Lower leg skin (tissue), 4 donors: ENCODE measurements at regions not wholly inside any gene's neighbourhood (a gene's known extent, or its start where the extent isn't known, plus 50 kb on each side); places are given as distances from the start of the nearest gene placed in this dataset.
"Not testable (repeated sequence)": the region's sequence is repeated elsewhere in the genome, so short reads cannot be mapped to it uniquely, and the experiment has no call there.

Experiments used
- DNase-seq, 2 donors: peaks; one replicate each; pipeline ENCODE4 v3.0.0-alpha.2; 2019; ENCODE audit warnings: low spot score in 2 of 2
- H3K4me3 ChIP-seq: fragments of 200-600 bp; sonication (generic); 2 replicates; pipeline ENCODE4 v1.5.1; 2017; ENCODE audit warnings: mild to moderate bottlenecking, low read depth; ENCODE audit not compliant: poor library complexity, severe bottlenecking
- POLR2A ChIP-seq, 2 donors: fragments of 450-650 bp; IDR thresholded peaks; one replicate each; pipeline ENCODE4 v1.6.1; 2016 to 2017; ENCODE audit warnings: antibody characterized with exemption in 2 of 2, mild to moderate bottlenecking in 1 of 2, moderate library complexity in 1 of 2
- WGBS, 2 donors: methylation state at CpG; one replicate each; pipeline ENCODE4 v1.1.5; 2018; 5-methylcytosine and 5-hydroxymethylcytosine counted together
- intact Hi-C: fragments of 100-400 bp; cut with DNase I; formaldehyde crosslinking; loops from one replicate; pipeline ENCODE4 v1.15.0; 2023; ENCODE audit warnings: low total_unique reads
- TF ChIP-seq, protein P1 (sequence below), 3 donors: fragments of 450-650 bp; IDR thresholded peaks; one replicate each; pipeline ENCODE4 v1.5.1; 2016; ENCODE audit warnings: antibody characterized with exemption in 3 of 3, mild to moderate bottlenecking in 3 of 3, moderate library complexity in 2 of 3

DNA sequence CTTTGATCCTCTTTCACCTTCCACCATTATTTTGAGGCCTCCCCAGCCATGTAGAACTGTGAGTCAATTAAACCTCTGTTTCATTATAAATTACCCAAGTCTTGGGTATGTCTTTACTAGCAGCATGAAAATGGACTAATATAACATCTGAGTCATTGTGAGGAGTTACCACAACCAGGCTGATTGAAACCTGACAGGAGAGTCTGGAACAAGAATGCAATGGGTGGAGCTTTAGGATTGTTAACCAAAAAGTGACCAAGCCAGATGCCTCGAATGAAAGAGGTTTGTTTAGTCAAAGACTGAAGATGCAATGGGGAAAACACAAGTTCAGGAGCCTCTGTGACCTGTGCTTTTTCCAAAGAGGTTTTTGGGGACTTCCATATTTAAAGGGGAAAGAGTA is 659.0 kb downstream of the SLITRK6 start:
- no peak overlapping the region for H3K4me3 ChIP-seq
- intact Hi-C loops, result no loop called here
- no peak for DNase-seq
- WGBS, 2 donors, result 25 to 34% methylated on average over 1 of the region's 1 CpG
- TF ChIP-seq, protein P1, sequence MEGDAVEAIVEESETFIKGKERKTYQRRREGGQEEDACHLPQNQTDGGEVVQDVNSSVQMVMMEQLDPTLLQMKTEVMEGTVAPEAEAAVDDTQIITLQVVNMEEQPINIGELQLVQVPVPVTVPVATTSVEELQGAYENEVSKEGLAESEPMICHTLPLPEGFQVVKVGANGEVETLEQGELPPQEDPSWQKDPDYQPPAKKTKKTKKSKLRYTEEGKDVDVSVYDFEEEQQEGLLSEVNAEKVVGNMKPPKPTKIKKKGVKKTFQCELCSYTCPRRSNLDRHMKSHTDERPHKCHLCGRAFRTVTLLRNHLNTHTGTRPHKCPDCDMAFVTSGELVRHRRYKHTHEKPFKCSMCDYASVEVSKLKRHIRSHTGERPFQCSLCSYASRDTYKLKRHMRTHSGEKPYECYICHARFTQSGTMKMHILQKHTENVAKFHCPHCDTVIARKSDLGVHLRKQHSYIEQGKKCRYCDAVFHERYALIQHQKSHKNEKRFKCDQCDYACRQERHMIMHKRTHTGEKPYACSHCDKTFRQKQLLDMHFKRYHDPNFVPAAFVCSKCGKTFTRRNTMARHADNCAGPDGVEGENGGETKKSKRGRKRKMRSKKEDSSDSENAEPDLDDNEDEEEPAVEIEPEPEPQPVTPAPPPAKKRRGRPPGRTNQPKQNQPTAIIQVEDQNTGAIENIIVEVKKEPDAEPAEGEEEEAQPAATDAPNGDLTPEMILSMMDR (IDR thresholded peaks at IDR 0.05), result no peak
- TF ChIP-seq POLR2A (IDR thresholded peaks at IDR 0.05), result no peak

DNA sequence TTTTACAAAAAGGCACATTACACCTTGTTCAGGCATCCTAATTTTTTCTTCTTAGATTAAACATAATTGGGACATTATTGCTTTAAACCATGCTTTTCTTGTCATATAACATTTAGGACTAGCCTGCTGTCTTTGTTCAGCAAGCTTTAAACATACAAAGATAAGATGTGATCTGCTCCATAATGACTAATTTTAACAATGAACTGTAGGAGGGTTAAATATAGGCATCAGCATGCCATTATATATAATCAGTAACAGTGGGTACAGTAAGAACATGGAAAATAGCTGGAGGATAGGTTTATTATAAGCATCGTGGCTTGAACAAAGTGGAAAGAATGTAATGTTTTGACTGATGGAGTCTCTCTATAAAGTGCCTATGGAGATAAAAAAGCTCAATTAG is 661.7 kb downstream of the SLITRK6 start:
- intact Hi-C loops, result no loop called here
- no peak for TF ChIP-seq POLR2A (IDR thresholded peaks at IDR 0.05)
- TF ChIP-seq, protein P1 (IDR thresholded peaks at IDR 0.05), result no peak
- DNase-seq, result no peak
- 23 to 35% methylated on average over 1 of the region's 1 CpG for WGBS, 2 donors
- H3K4me3 ChIP-seq, result no peak overlapping the region

DNA sequence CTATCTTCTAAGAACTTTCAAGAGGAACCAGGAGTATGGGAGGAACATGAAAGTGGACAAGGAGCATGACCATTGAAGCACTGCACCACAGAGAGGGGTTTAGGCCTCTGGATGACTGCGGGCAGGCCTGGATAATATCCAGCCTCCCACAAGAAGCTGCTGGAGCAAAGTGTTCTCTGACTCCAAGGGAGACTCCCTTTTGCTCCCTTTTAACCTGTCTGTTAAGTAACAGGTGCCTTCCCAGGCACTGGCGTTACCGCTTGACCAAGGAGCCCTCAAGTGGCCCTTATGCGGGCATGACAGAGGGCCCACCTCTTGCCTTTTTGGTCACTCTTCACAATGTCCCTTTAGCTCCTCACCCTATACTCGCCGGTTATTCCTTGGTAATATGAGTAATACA is 666.2 kb downstream of the SLITRK6 start:
- DNase-seq, result no peak
- intact Hi-C loops, result no loop called here
- WGBS, 2 donors, result 84 to 96% methylated on average over 6 of the region's 6 CpGs
- TF ChIP-seq POLR2A (IDR thresholded peaks at IDR 0.05), result no peak
- TF ChIP-seq, protein P1 (IDR thresholded peaks at IDR 0.05), result no peak
- no peak overlapping the region for H3K4me3 ChIP-seq

DNA sequence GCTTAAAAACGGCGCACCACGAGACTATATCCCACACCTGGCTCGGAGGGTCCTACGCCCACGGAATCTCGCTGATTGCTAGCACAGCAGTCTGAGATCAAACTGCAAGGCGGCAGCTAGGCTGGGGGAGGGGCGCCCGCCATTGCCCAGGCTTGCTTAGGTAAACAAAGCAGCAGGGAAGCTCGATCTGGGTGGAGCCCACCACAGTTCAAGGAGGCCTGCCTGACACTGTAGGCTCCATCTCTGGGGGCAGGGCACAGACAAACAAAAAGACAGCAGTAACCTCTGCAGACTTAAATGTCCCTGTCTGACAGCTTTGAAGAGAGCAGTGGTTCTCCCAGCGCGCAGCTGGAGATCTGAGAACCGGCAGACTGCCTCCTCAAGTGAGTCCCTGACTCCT is 675.7 kb downstream of the SLITRK6 start:
- intact Hi-C loops, H3K4me3 ChIP-seq, DNase-seq: not testable (repeated sequence)
- 84 to 90% methylated on average over 12 to 14 of the region's 14 CpGs for WGBS, 2 donors

DNA sequence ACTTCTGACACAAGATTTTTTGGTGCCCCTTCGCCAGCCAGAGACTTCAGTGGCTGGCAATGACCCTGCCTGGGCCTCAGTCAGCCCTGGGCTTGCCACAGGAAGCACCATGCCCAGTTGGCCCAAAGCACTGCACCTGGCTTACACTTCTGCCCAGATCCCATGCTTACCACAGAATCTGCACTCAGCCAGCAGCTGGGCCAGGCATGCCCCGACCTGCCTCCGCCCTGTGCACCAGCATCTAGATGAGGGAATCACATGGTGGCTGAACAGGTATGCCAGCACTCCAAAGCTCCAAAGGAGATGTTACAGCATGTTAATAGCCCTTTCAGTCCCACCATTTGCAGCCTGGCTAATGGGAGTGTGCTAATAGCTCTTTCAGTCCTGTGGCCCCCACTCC is 690.9 kb downstream of the SLITRK6 start:
- no peak for TF ChIP-seq POLR2A (IDR thresholded peaks at IDR 0.05)
- TF ChIP-seq, protein P1 (IDR thresholded peaks at IDR 0.05), result no peak
- peak in 1 of 2 donors; percentile 61 for DNase-seq
- intact Hi-C loops, result no loop called here
- 48 to 53% methylated on average over 3 of the region's 3 CpGs for WGBS, 2 donors
- no peak overlapping the region for H3K4me3 ChIP-seq

DNA sequence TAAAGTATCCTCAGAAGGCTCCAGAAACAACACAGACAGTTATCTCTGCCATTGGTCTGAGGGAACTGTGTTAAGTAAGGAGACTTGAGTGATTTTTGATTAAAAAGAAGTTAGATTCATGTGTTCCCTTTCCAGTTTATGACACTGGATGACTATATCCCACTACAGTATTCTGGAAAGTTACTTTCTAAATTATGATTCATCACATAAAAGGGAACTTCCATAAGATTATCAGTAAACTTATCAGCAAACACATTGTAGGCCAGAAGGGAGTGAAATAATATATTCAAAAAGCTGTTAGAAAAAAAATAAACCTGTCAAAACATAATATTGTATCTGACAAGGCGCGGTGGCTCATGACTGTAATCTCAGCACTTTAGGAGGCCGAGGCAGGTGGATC is 700.0 kb downstream of the SLITRK6 start:
- no peak for TF ChIP-seq POLR2A (IDR thresholded peaks at IDR 0.05)
- TF ChIP-seq, protein P1 (IDR thresholded peaks at IDR 0.05), result no peak
- 50 to 55% methylated on average over 3 of the region's 3 CpGs for WGBS, 2 donors
- H3K4me3 ChIP-seq, result no peak overlapping the region
- no peak for DNase-seq
- intact Hi-C loops, result no loop called here
